ENCODE measurements at regions not wholly inside any gene's neighbourhood (a gene's known extent, or its start where the extent isn't known, plus 50 kb on each side); places are given as distances from the start of the nearest gene placed in this dataset.

GRCh38 chr18:29285471-29285870, 1108.5 kb upstream of the CDH2 start:
- no peak for TF ChIP-seq CTCF (IDR thresholded peaks at IDR 0.05; ENCODE audit: control insufficient read depth, insufficient read depth, low read depth, low read length, missing control alignments)
- no peak for DNase-seq (ENCODE audit: low read depth)
- no peak overlapping the region for H3K4me3 ChIP-seq (ENCODE audit: control insufficient read depth, low read depth, low read length)

- no peak overlapping the region for H3K4me3 ChIP-seq (ENCODE audit: control insufficient read depth, low read depth, low read length)
- no peak for TF ChIP-seq CTCF (IDR thresholded peaks at IDR 0.05; ENCODE audit: control insufficient read depth, insufficient read depth, low read depth, low read length, missing control alignments)
- DNase-seq (ENCODE audit: low read depth): no peak
These were observed 1094.6 kb upstream of the CDH2 start for GRCh38 chr18:29271501-29271900.

GRCh38 chr18:29259838-29260237, 1082.9 kb upstream of the CDH2 start:
- H3K4me3 ChIP-seq (ENCODE audit: control insufficient read depth, low read depth, low read length): no peak overlapping the region
- DNase-seq (ENCODE audit: low read depth): no peak
- no peak for TF ChIP-seq CTCF (IDR thresholded peaks at IDR 0.05; ENCODE audit: control insufficient read depth, insufficient read depth, low read depth, low read length, missing control alignments)

GRCh38 chr18:29254123-29254522, 1077.2 kb upstream of the CDH2 start:
- TF ChIP-seq CTCF (IDR thresholded peaks at IDR 0.05; ENCODE audit: control insufficient read depth, insufficient read depth, low read depth, low read length, missing control alignments): no peak
- DNase-seq (ENCODE audit: low read depth): no peak
- no peak overlapping the region for H3K4me3 ChIP-seq (ENCODE audit: control insufficient read depth, low read depth, low read length)

- no peak for DNase-seq (ENCODE audit: low read depth)
- H3K4me3 ChIP-seq (ENCODE audit: control insufficient read depth, low read depth, low read length): no peak overlapping the region
- TF ChIP-seq CTCF (IDR thresholded peaks at IDR 0.05; ENCODE audit: control insufficient read depth, insufficient read depth, low read depth, low read length, missing control alignments): no peak
These were observed 1074.8 kb upstream of the CDH2 start for GRCh38 chr18:29251681-29252080.

- DNase-seq (ENCODE audit: low read depth): no peak
- no peak overlapping the region for H3K4me3 ChIP-seq (ENCODE audit: control insufficient read depth, low read depth, low read length)
- TF ChIP-seq CTCF (IDR thresholded peaks at IDR 0.05; ENCODE audit: control insufficient read depth, insufficient read depth, low read depth, low read length, missing control alignments): no peak
These were observed 1073.9 kb upstream of the CDH2 start for GRCh38 chr18:29250843-29251242.

GRCh38 chr18:29250259-29250658, 1073.3 kb upstream of the CDH2 start:
- H3K4me3 ChIP-seq (ENCODE audit: control insufficient read depth, low read depth, low read length): no peak overlapping the region
- no peak for TF ChIP-seq CTCF (IDR thresholded peaks at IDR 0.05; ENCODE audit: control insufficient read depth, insufficient read depth, low read depth, low read length, missing control alignments)
- DNase-seq (ENCODE audit: low read depth): no peak
